K562 (cell line): ENCODE measurements at regions not wholly inside any gene's neighbourhood (a gene's known extent, or its start where the extent isn't known, plus 50 kb on each side); places are given as distances from the start of the nearest gene placed in this dataset.

Experiments
- ATAC-seq: fragments of 200-7000 bp; cut with Tn5 transposase; 3 replicates; pipeline ENCODE4 v1.9.1; 2020; ENCODE audit warnings: moderate library complexity
- BruUV-seq: library from RNA; stranded (reverse); fragments of 400-500 nt; replicated peaks from 2 replicates; lab custom pipeline; 2021; lab: Mats Ljungman, UMichigan
- CTCF ChIA-PET: fragments of 300-600 bp; formaldehyde crosslinking; extraction: SDS; loops from one replicate; lab custom pipeline; 2021; ENCODE audit warnings: low intra/inter-chr PET ratio; lab: Yijun Ruan, JAX
- POLR2A ChIA-PET: fragments of 300-600, 350-650 bp; sonication (Branson Sonifier 250); formaldehyde crosslinking; extraction: SDS; loops from one replicate; lab custom pipeline; 2021; ENCODE audit warnings: antibody characterized with exemption, inconsistent platforms; lab: Yijun Ruan, JAX
- DNase-seq, 4 experiments: peaks; one replicate each; pipeline versions ENCODE4 v3.0.0 to v3.0.0-alpha.2; 2011 to 2018; ENCODE audit warnings: low spot score in 3 of 4, mixed read lengths in 3 of 4; ENCODE audit errors: extremely low read depth in 1 of 4
- FAIRE-seq: peaks from 2 replicates; lab custom pipeline; 2011; peaks lifted over from hg19 to GRCh38; lab: Jason Lieb, UNC
- H2AFZ ChIP-seq: 2 replicates; pipeline ENCODE4 v1.6.0; 2011; ENCODE audit warnings: low read depth, low read length, control low read depth, inconsistent platforms
- H3K27ac ChIP-seq: fragments of 200-600 bp; 3 replicates; pipeline ENCODE4 v1.8.0; 2011; ENCODE audit warnings: low read depth, mild to moderate bottlenecking, control low read depth, inconsistent platforms, low read length, moderate library complexity, mixed read lengths; ENCODE audit errors: extremely low read depth
- H3K27me3 ChIP-seq, 2 experiments: fragments of 300-600 bp in 1 of 2; 2 replicates in 1 of 2; 3 replicates in 1 of 2; pipeline versions ENCODE4 v1.6.0 to v1.8.0; 2011; ENCODE audit warnings: inconsistent platforms in 2 of 2, low read length in 2 of 2, mild to moderate bottlenecking in 1 of 2, mixed read lengths in 1 of 2, moderate library complexity in 1 of 2; ENCODE audit not compliant: control insufficient read depth in 2 of 2, insufficient read depth in 2 of 2
- H3K36me3 ChIP-seq: fragments of 300-600 bp; 3 replicates; pipeline ENCODE4 v1.8.0; 2011; ENCODE audit warnings: mild to moderate bottlenecking, low read length, inconsistent platforms; ENCODE audit not compliant: control insufficient read depth, insufficient read depth
- H3K4me1 ChIP-seq, 2 experiments: fragments of 200-600 bp in 1 of 2; replicated peaks in 1 of 2; 2 replicates in 1 of 2; 3 replicates in 1 of 2; pipeline versions ENCODE4 v1.5.1 to v1.8.0; 2011; ENCODE audit warnings: inconsistent platforms in 2 of 2, low read length in 2 of 2, mild to moderate bottlenecking in 1 of 2, mixed read lengths in 1 of 2, moderate library complexity in 1 of 2; ENCODE audit not compliant: control insufficient read depth in 2 of 2, insufficient read depth in 2 of 2
- H3K4me2 ChIP-seq: 2 replicates; pipeline ENCODE4 v1.6.1; 2011; ENCODE audit warnings: low read length, control low read depth, inconsistent platforms, mixed read lengths; ENCODE audit not compliant: insufficient read depth
- H3K4me3 ChIP-seq: fragments of 200-600 bp; sonication (generic), shearing (Covaris generic); 2 replicates; pipeline ENCODE4 v1.5.1; 2016; ENCODE audit warnings: control low read depth, inconsistent platforms
- H3K79me2 ChIP-seq: fragments of 200-600 bp; 3 replicates; pipeline ENCODE4 v1.8.0; 2011; ENCODE audit warnings: low read length, inconsistent platforms; ENCODE audit not compliant: control insufficient read depth, insufficient read depth
- H3K9ac ChIP-seq, 2 experiments: 2 replicates each; pipeline versions ENCODE4 v1.6.0 to v1.6.1; 2011; ENCODE audit warnings: low read depth in 2 of 2, low read length in 2 of 2, control low read depth in 1 of 2, inconsistent platforms in 1 of 2, mild to moderate bottlenecking in 1 of 2, mixed read lengths in 1 of 2; ENCODE audit not compliant: insufficient read depth in 1 of 2
- H3K9me1 ChIP-seq: one replicate; pipeline ENCODE4 v1.6.0; 2011; ENCODE audit warnings: inconsistent platforms, mild to moderate bottlenecking, low read length, moderate library complexity; ENCODE audit not compliant: control insufficient read depth, insufficient read depth
- H3K9me3 ChIP-seq: replicated peaks from 2 replicates; pipeline ENCODE4 v1.5.1; 2011; ENCODE audit warnings: low read depth, low read length, inconsistent platforms; ENCODE audit not compliant: control insufficient read depth, insufficient read depth
- H4K20me1 ChIP-seq: replicated peaks from 2 replicates; pipeline ENCODE4 v1.6.1; 2011; ENCODE audit warnings: low read length, inconsistent platforms, mixed read lengths; ENCODE audit not compliant: control insufficient read depth, insufficient read depth
- DACH1 ChIP-seq: fragments of 450-650 bp; IDR thresholded peaks from 2 replicates; pipeline ENCODE4 v1.6.1; 2018; ENCODE audit not compliant: partially characterized antibody
- MAZ ChIP-seq, 2 experiments: fragments of 450-650 bp in 1 of 2; sonication (generic) in 1 of 2; formaldehyde crosslinking; IDR thresholded peaks in 1 of 2; conservative IDR thresholded peaks in 1 of 2; 2 replicates each; pipeline versions ENCODE4 v1.4.0 to v1.5.0; 2020; ENCODE audit warnings: mild to moderate bottlenecking in 1 of 2, missing genetic modification reagents in 1 of 2
- MTA1 ChIP-seq: fragments of 450-650 bp; IDR thresholded peaks from 2 replicates; pipeline ENCODE4 v1.6.1; 2017; ENCODE audit warnings: borderline replicate concordance
- RFX1 ChIP-seq: fragments of 450-650 bp; IDR thresholded peaks from 2 replicates; pipeline ENCODE4 v1.6.1; 2016; ENCODE audit warnings: mild to moderate bottlenecking, moderate library complexity
- ZBTB7A ChIP-seq: IDR thresholded peaks from 2 replicates; pipeline ENCODE4 v1.6.1; 2011; ENCODE audit warnings: low read depth, mild to moderate bottlenecking, low read length, moderate library complexity, borderline replicate concordance; ENCODE audit not compliant: control insufficient read depth
- ZNF175 ChIP-seq: fragments of 200-800 bp; sonication (Bioruptor generic); IDR thresholded peaks from 2 replicates; pipeline ENCODE4 v1.6.1; 2016; ENCODE audit warnings: low read depth, mild to moderate bottlenecking, missing genetic modification characterization, missing compliant biosample characterization
- ZNF274 ChIP-seq: IDR thresholded peaks from 2 replicates; pipeline ENCODE4 v1.6.1; 2011; ENCODE audit warnings: low read depth, mild to moderate bottlenecking, low read length, moderate library complexity, borderline replicate concordance
- ZNF316 ChIP-seq: fragments of 450-650 bp; IDR thresholded peaks from 2 replicates; pipeline ENCODE4 v1.6.1; 2016
- ZNF507 ChIP-seq: conservative IDR thresholded peaks from 2 replicates; pipeline ENCODE4 v1.6.1; 2017; ENCODE audit warnings: missing genetic modification characterization, missing compliant biosample characterization
- ZNF589 ChIP-seq: fragments of 200-800 bp; sonication (Bioruptor generic); IDR thresholded peaks from 2 replicates; pipeline ENCODE4 v1.6.1; 2016; ENCODE audit warnings: low read depth, missing genetic modification characterization, missing compliant biosample characterization
- ZNF77 ChIP-seq: fragments of 250-450 bp; sonication (Bioruptor Pico); IDR thresholded peaks from 2 replicates; pipeline ENCODE4 v1.5.0; 2020
- WGBS: fragments of 100-300 bp; shearing (Covaris generic); methylation state at CpG from one replicate; pipeline ENCODE4 v1.1.6; 2016; ENCODE audit warnings: low coverage, mixed read lengths; ENCODE audit not compliant: insufficient coverage; ENCODE audit errors: missing lambda C conversion rate; 5-methylcytosine and 5-hydroxymethylcytosine counted together
- in situ Hi-C: fragments of 300-500 bp; cut with MboI; formaldehyde crosslinking; loops from 4 replicates; pipeline ENCODE4 v1.15.0; 2018; ENCODE audit warnings: inconsistent platforms, mixed read lengths
- intact Hi-C: fragments of 100-400 bp; cut with micrococcal nuclease; formaldehyde crosslinking; loops from 2 replicates; pipeline ENCODE4 v1.14.2; 2022

DNA sequence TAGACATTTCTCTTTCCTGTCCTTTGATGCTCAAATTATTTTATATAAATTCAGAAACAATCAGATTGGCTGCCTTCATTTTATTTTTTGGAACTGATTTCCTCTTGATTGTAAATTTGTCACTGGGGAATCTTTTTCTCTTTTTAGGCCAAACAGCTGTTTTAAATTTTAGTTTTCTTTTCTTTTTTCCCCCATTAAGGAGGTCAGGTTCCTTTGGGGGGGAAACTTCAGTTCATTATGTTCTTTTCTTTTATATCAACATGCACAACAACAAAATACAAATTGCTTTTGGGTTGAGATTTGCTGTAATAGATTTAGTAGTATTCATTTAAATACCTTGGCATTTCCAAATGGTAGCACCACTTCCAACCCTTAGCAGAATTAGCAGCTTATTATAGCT, 264.8 kb upstream of the SPRY2 start:
- H3K4me3 ChIP-seq: no peak overlapping the region
- ATAC-seq (no peak), DNase-seq (no peak), FAIRE-seq (no peak)
- no peaks in the 10 kb centered on the region for H3K9me1 ChIP-seq
- no peak overlapping the region for H3K27ac ChIP-seq
- H3K4me1 ChIP-seq: no peaks in the 10 kb centered on the region
- no peaks in the 10 kb centered on the region for H4K20me1 ChIP-seq
- H3K27me3 ChIP-seq: no peaks in the 10 kb centered on the region
- H3K9ac ChIP-seq: no peak overlapping the region
- intact Hi-C loops: no loop called here
- POLR2A ChIA-PET: interaction anchor here (0.7 to 1.6 kb wide), 2 partner anchors 8 to 254 kb away, joined by 5 read pairs; no protein-coding TSS in a partner anchor
- no peaks in the 10 kb centered on the region for H3K79me2 ChIP-seq
- CTCF ChIA-PET: no interaction called here
- H3K4me2 ChIP-seq: no peak overlapping the region
- H3K9me3 ChIP-seq: no peaks in the 10 kb centered on the region
- BruUV-seq: no TSS peak
- TF ChIP-seq RFX1 (no peak), ZNF589 (0 out of 2 replicates have a peak, but pooled peaks have one; percentile 42), ZNF77 (peak; percentile 46; the same call in 1 of the 2 replicates), DACH1 (no peak), ZNF507 (0 out of 2 replicates have a peak, but pooled peaks have one; percentile 41), MTA1 (no peak)
- in situ Hi-C loops: no loop called here
- no peak overlapping the region for H2AFZ ChIP-seq
- no peaks in the 10 kb centered on the region for H3K36me3 ChIP-seq

DNA sequence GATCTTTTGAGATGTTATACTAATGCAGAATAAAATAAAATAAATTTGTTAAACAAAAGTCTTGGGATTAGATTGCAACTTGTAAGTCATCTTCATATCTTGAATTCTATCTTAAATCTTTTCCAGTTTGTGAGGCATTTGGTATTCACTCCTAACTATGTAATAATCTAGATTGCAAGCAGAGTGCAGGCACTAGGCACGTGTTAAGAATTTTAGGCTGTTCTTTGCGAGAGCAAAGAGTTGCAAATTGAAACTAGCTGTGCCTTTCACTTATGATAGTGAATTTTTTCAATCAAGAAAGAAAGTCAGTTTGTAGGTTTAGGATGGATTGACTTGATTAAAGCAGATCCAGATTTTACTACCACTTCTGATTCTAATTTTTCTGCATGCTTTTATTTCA, 264.1 kb upstream of the SPRY2 start:
- no peak for FAIRE-seq
- no peaks in the 10 kb centered on the region for H3K9me3 ChIP-seq
- TF ChIP-seq MAZ (CRISPR knock-in tag; conservative IDR thresholded peaks at IDR 0.05 in 1 of 2, IDR thresholded peaks at IDR 0.05 in 1 of 2): peak in 1 of 2 experiments; percentile 33; a peak in 1 of 4 replicates
- TF ChIP-seq ZBTB7A: no peak
- no peak for TF ChIP-seq ZNF274
- TF ChIP-seq ZNF316: no peak
- TF ChIP-seq ZNF175 (CRISPR knock-in tag): no peak
- TF ChIP-seq, all 486 proteins: peak for 1

More for the DNA sequence above, 264.1 kb upstream of the SPRY2 start:
- ChIA-PET POLR2A (no interaction called here), CTCF (no interaction called here)
- Histone ChIP-seq H3K79me2 (no peaks in the 10 kb centered on the region), H3K9me1 (no peaks in the 10 kb centered on the region), H3K9ac (no peak overlapping the region), H3K4me2 (no peak overlapping the region), H3K27me3 (no peaks in the 10 kb centered on the region), H3K4me1 (no peaks in the 10 kb centered on the region), H3K4me3 (no peak overlapping the region), H2AFZ (no peak overlapping the region), H3K27ac (no peak overlapping the region), H3K36me3 (no peaks in the 10 kb centered on the region), H4K20me1 (no peaks in the 10 kb centered on the region)
- DNase-seq: no peak
- WGBS: 3% methylated on average over 2 of the region's 2 CpGs
- ATAC-seq: no peak
- in situ Hi-C loops (no loop called here), intact Hi-C loops (no loop called here)
- no TSS peak for BruUV-seq
